Transverse colon (tissue), 4 donors: ENCODE measurements at regions not wholly inside any gene's neighbourhood (a gene's known extent, or its start where the extent isn't known, plus 50 kb on each side); places are given as distances from the start of the nearest gene placed in this dataset.

ENCODE experiments used
- EP300 ChIP-seq: sonication (generic); formaldehyde crosslinking; IDR thresholded peaks from one replicate; pipeline ENCODE4 v1.6.1; 2017; ENCODE audit warnings: antibody characterized with exemption, low read depth
- POLR2A ChIP-seq: fragments of 450-650 bp; IDR thresholded peaks from one replicate; pipeline ENCODE4 v1.6.1; 2016; ENCODE audit warnings: antibody characterized with exemption, mild to moderate bottlenecking, moderate library complexity
- POLR2AphosphoS5 ChIP-seq, 3 donors: sonication (generic); formaldehyde crosslinking; IDR thresholded peaks; one replicate each; pipeline ENCODE4 v1.6.1; 2016; ENCODE audit warnings: antibody characterized with exemption in 3 of 3
- TF ChIP-seq, protein P1 (sequence below), 5 experiments: fragments of 200-600 bp in 3 of 5; fragments of 450-650 bp in 2 of 5; sonication (generic) in 3 of 5; IDR thresholded peaks; 1 replicate in 2 of 5; 2 replicates in 3 of 5; pipeline ENCODE4 v1.5.1; 2016 to 2017; ENCODE audit warnings: antibody characterized with exemption in 5 of 5, inconsistent platforms in 3 of 5, mild to moderate bottlenecking in 2 of 5, moderate library complexity in 1 of 5

DNA sequence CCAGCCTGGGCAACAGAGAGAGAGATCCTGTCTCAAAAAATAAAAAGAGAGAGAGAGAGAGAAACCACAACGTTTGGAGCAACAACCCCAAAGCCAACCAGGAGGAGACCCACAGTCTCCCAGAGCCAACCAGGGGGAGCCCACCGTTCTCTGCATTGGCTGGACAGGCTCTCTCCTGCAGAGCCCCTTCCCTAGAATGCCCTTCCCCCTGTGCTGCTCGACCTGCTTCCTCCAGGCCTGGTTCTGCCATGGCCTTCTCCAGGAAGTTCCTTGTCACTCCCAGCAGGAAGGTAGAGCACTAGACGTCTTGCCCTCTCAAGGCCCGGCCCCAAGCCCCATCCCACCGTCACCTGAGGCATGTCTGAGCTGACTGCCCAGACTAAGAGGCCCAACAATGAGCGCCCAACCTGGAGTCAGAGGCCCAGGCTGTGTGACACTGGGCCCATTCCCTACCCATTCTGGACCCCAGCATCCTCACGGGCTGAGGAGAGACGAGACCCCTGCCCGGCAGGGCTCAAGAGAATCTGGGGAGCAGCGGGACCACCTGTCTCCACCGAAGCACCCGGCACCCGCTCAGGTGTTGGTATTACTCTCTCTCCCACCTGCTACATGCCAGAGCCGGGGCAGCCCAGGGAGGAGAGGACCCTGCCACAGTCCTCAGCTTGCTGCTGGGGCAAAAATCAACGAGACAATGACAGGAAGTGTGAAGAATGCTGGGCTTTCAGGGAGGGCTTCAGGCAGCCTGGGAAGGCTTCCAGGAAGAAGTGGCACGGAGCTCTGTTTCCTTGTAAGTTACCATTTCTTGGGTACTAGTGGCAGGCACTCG is 61.2 kb downstream of the DIO3 start:
- TF ChIP-seq, protein P1, sequence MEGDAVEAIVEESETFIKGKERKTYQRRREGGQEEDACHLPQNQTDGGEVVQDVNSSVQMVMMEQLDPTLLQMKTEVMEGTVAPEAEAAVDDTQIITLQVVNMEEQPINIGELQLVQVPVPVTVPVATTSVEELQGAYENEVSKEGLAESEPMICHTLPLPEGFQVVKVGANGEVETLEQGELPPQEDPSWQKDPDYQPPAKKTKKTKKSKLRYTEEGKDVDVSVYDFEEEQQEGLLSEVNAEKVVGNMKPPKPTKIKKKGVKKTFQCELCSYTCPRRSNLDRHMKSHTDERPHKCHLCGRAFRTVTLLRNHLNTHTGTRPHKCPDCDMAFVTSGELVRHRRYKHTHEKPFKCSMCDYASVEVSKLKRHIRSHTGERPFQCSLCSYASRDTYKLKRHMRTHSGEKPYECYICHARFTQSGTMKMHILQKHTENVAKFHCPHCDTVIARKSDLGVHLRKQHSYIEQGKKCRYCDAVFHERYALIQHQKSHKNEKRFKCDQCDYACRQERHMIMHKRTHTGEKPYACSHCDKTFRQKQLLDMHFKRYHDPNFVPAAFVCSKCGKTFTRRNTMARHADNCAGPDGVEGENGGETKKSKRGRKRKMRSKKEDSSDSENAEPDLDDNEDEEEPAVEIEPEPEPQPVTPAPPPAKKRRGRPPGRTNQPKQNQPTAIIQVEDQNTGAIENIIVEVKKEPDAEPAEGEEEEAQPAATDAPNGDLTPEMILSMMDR (IDR thresholded peaks at IDR 0.05), result no peak
- no peak for TF ChIP-seq POLR2AphosphoS5 (IDR thresholded peaks at IDR 0.05)
- no peak for TF ChIP-seq EP300
- TF ChIP-seq POLR2A, result no peak
